ENCODE measurements at regions not wholly inside any gene's neighbourhood (a gene's known extent, or its start where the extent isn't known, plus 50 kb on each side); places are given as distances from the start of the nearest gene placed in this dataset.

DNA sequence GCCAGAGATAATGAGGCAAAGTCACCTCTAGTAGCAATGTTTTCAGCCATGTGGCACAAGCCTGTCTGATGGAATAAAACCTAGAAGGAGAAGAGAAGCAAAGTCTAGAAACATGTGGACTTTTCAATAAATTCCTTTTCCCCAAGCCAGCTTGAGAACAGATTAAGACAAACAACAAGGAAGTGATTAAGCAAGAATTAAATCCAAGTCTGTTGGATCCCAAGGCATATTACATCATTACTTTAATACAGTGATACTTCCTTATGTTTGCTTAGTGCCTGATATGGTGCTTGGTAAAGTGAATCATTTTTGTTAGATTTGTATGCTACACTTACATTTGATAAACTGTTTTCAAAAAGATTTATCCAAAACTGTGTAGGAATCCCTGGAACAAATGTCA, 260.3 kb upstream of the FAM83B start:
- Histone ChIP-seq H3K27me3 (ENCODE audit: insufficient read depth, low read length) (no peaks in the 10 kb centered on the region), H3K79me2 (ENCODE audit: insufficient read depth, low read length) (no peaks in the 10 kb centered on the region), H3K23ac (ENCODE audit: insufficient read length, low read depth, low read length) (no peak overlapping the region), H3K9me3 (ENCODE audit: control insufficient read depth, low read depth, low read length) (no peaks in the 10 kb centered on the region), H2BK20ac (ENCODE audit: low read depth, low read length, poor library complexity, severe bottlenecking) (no peak overlapping the region), H2BK15ac (ENCODE audit: low read depth, low read length) (no peak overlapping the region), H4K91ac (ENCODE audit: insufficient read length, low read depth, low read length) (no peak overlapping the region), H3K23me2 (ENCODE audit: insufficient read length, low read depth, low read length, poor library complexity, severe bottlenecking) (no peaks in the 10 kb centered on the region), H3K14ac (ENCODE audit: insufficient read depth, low read length) (no peak overlapping the region), H3K4ac (ENCODE audit: low read depth, low read length) (no peak overlapping the region), H3T11ph (ENCODE audit: low read length) (no peak overlapping the region), H3K9ac (ENCODE audit: extremely low read depth, insufficient read length, low read length) (no peak overlapping the region), H2BK120ac (ENCODE audit: low read depth, low read length, poor library complexity, severe bottlenecking) (no peak overlapping the region), H3K4me2 (ENCODE audit: insufficient read depth, insufficient read length, low read length) (no peak overlapping the region), H2BK5ac (ENCODE audit: insufficient read length, low read length) (no peak overlapping the region), H3K56ac (ENCODE audit: insufficient read length, low read depth, low read length) (no peak overlapping the region), H2AK5ac (ENCODE audit: insufficient read length, low read length) (no peak overlapping the region), H3K79me1 (ENCODE audit: insufficient read depth, low read depth, low read length, poor library complexity, severe bottlenecking) (no peaks in the 10 kb centered on the region), H3K27ac (ENCODE audit: insufficient read length, low read depth, low read length) (no peak overlapping the region), H2AFZ (ENCODE audit: low read length) (no peak overlapping the region), H2BK12ac (ENCODE audit: insufficient read length, low read depth, low read length) (no peak overlapping the region), H4K8ac (replicated peaks; ENCODE audit: insufficient read length, low read depth, low read length) (no peak overlapping the region), H3K18ac (ENCODE audit: insufficient read length, low read depth, low read length) (no peak overlapping the region), H3K4me1 (ENCODE audit: insufficient read depth, low read length) (no peaks in the 10 kb centered on the region), H4K20me1 (ENCODE audit: control insufficient read depth, insufficient read depth, insufficient read length) (no peaks in the 10 kb centered on the region), H4K5ac (ENCODE audit: insufficient read length, low read depth, low read length) (no peak overlapping the region)
- H3K9me3 Mint-ChIP-seq, result peaks cover 3 to 4% of the 10 kb centered on the region in 2 experiments; a peak in 3 of 5 replicates
- no peaks in the 10 kb centered on the region for H3K27me3 Mint-ChIP-seq (ENCODE audit: low read depth)
- H3K4me1 Mint-ChIP-seq, result no peaks in the 10 kb centered on the region
- H3K4me3 Mint-ChIP-seq, result no peak overlapping the region
- no peak for DNase-seq
- H3K27ac Mint-ChIP-seq, result no peak overlapping the region
- H3K36me3 Mint-ChIP-seq (ENCODE audit: insufficient read depth in 1 of 3, low read depth in 3 of 3), result peaks cover 0 to 7% (median 4%) of the 10 kb centered on the region in 3 experiments; a peak in 2 of 7 replicates
- TF ChIP-seq CTCF (conservative IDR thresholded peaks at IDR 0.05), result no peak

Measured in H9 (cell line).